BE2C (cell line): ENCODE measurements at regions not wholly inside any gene's neighbourhood (a gene's known extent, or its start where the extent isn't known, plus 50 kb on each side); places are given as distances from the start of the nearest gene placed in this dataset.

Source experiments
- DNase-seq: peaks from one replicate; pipeline ENCODE4 v3.0.0-alpha.2; 2020
- H3K27me3 ChIP-seq: fragments of 250-450 bp; sonication (Bioruptor Pico); 2 replicates; pipeline ENCODE4 v1.5.1; 2020; ENCODE audit warnings: mild to moderate bottlenecking
- H3K36me3 ChIP-seq: fragments of 250-450 bp; sonication (Bioruptor Pico); 2 replicates; pipeline ENCODE4 v1.5.1; 2020; ENCODE audit warnings: mild to moderate bottlenecking
- H3K4me1 ChIP-seq: fragments of 250-450 bp; sonication (Bioruptor Pico); 2 replicates; pipeline ENCODE4 v1.5.1; 2020
- H3K4me3 ChIP-seq: 2 replicates; pipeline ENCODE4 v1.5.1; 2011; ENCODE audit warnings: low read depth, low read length
- H3K9me3 ChIP-seq: fragments of 250-450 bp; sonication (Bioruptor Pico); 2 replicates; pipeline ENCODE4 v1.5.1; 2020
- CTCF ChIP-seq: IDR thresholded peaks from 2 replicates; pipeline ENCODE4 v1.5.1; 2012; ENCODE audit warnings: mild to moderate bottlenecking, low read depth, low read length

- no peaks in the 10 kb centered on the region for H3K36me3 ChIP-seq
- H3K4me1 ChIP-seq = no peaks in the 10 kb centered on the region
- H3K27me3 ChIP-seq = no peaks in the 10 kb centered on the region
- no peak for TF ChIP-seq CTCF
- H3K9me3 ChIP-seq = no peaks in the 10 kb centered on the region
- no peak overlapping the region for H3K4me3 ChIP-seq
- DNase-seq = no peak
Observed at GRCh38 chr3:28081533-28081947, 159.9 kb upstream of the CMC1 start.

- Histone ChIP-seq H3K9me3 (no peaks in the 10 kb centered on the region), H3K36me3 (no peaks in the 10 kb centered on the region), H3K4me3 (no peak overlapping the region), H3K27me3 (no peaks in the 10 kb centered on the region), H3K4me1 (no peaks in the 10 kb centered on the region)
- no peak for DNase-seq
- no peak for TF ChIP-seq CTCF
Observed at GRCh38 chr3:28087591-28087990, 153.8 kb upstream of the CMC1 start.

GRCh38 chr3:28088811-28089526, 152.4 kb upstream of the CMC1 start:
- Histone ChIP-seq H3K4me1 (no peaks in the 10 kb centered on the region), H3K9me3 (no peaks in the 10 kb centered on the region), H3K27me3 (no peaks in the 10 kb centered on the region), H3K36me3 (no peaks in the 10 kb centered on the region), H3K4me3 (no peak overlapping the region)
- no peak for TF ChIP-seq CTCF
- no peak for DNase-seq

GRCh38 chr3:28089527-28089897, 151.9 kb upstream of the CMC1 start:
- no peaks in the 10 kb centered on the region for H3K9me3 ChIP-seq
- H3K36me3 ChIP-seq = no peaks in the 10 kb centered on the region

DNA sequence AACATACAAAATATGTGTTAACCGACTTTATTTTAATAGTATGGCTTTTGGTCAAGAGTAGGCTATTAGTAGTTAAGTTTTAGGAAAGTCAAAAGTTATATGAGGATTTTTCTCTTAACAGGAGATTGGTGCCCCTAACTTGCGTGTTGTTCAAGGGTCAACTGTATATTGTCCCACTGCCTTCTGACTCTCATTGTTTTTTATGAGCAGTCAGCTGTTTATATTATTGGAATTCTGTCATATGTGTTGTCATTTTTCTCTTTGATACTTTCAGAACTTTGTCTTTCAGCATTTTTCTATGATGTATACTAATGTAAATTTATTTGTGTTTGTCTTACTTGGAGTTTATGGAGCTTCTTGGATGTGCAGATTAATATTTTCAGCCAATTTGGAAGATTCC, 142.1 kb upstream of the CMC1 start:
- Histone ChIP-seq H3K9me3 (no peaks in the 10 kb centered on the region), H3K27me3 (no peaks in the 10 kb centered on the region), H3K4me1 (no peaks in the 10 kb centered on the region), H3K36me3 (no peaks in the 10 kb centered on the region), H3K4me3 (no peak overlapping the region)
- no peak for DNase-seq
- no peak for TF ChIP-seq CTCF

More at GRCh38 chr3:28089527-28089897, 151.9 kb upstream of the CMC1 start:
- Histone ChIP-seq H3K27me3 (no peaks in the 10 kb centered on the region), H3K4me3 (no peak overlapping the region), H3K4me1 (no peaks in the 10 kb centered on the region)
- no peak for TF ChIP-seq CTCF
- DNase-seq = no peak

GRCh38 chr3:28101705-28102104, 139.7 kb upstream of the CMC1 start:
- H3K27me3 ChIP-seq = no peaks in the 10 kb centered on the region
- DNase-seq = no peak
- H3K4me3 ChIP-seq = no peak overlapping the region
- no peaks in the 10 kb centered on the region for H3K4me1 ChIP-seq
- H3K36me3 ChIP-seq = no peaks in the 10 kb centered on the region
- no peaks in the 10 kb centered on the region for H3K9me3 ChIP-seq
- no peak for TF ChIP-seq CTCF
